ENCODE measurements at regions not wholly inside any gene's neighbourhood (a gene's known extent, or its start where the extent isn't known, plus 50 kb on each side); places are given as distances from the start of the nearest gene placed in this dataset.
"Not testable (repeated sequence)": the region's sequence is repeated elsewhere in the genome, so short reads cannot be mapped to it uniquely, and the experiment has no call there.

GRCh38 chr1:229862017-229862774 lies 204.8 kb upstream of the GALNT2 start:
- DNase-seq = no peak

GRCh38 chr1:229863651-229864545 lies 203.1 kb upstream of the GALNT2 start:
- no peak for DNase-seq

- no peak for DNase-seq
These were observed 202.3 kb upstream of the GALNT2 start for GRCh38 chr1:229864686-229865230.

GRCh38 chr1:229865321-229865720 lies 201.7 kb upstream of the GALNT2 start:
- not testable (repeated sequence) for DNase-seq

DNA sequence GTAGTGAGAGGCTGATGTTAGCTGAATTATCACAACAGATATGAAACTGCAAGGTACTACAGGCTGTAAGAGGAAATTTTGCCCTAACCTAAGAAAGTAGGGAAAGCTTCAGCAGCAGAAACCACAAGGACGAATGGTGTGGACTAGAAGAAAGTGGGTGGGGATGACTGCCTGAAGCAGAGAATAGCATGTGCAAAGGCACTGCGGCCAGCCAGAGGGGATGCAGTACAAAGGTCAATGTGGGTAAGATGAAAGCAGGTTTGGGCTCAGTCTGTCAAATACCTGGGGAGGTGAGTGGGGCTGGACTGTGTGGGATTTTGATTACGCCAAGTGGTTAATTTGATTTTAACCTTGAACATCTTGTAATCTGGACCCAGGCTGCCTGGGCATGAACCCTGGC lies 199.3 kb upstream of the GALNT2 start:
- DNase-seq = no peak

DNA sequence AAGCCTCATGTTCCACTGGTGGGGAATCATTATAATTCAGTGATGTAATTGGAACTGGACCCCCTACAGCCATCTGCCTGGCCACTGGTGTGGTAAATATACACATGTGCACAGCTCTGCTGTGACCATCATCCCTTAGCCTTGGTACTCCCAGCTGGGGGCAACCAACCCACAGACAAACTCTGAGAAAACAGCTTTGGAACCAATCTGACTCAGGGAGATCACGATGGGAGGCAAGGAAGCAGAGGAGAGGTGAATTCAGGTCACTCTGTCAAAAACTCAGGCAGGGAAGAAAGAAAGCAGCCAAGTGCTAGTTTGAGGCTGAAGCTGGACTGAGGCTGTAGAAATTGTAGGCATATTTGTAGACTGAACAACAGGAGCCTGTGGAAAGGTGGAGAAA lies 197.8 kb upstream of the GALNT2 start:
- no peak for DNase-seq

GRCh38 chr1:229869687-229870086 lies 197.4 kb upstream of the GALNT2 start:
- no peak for DNase-seq

DNA sequence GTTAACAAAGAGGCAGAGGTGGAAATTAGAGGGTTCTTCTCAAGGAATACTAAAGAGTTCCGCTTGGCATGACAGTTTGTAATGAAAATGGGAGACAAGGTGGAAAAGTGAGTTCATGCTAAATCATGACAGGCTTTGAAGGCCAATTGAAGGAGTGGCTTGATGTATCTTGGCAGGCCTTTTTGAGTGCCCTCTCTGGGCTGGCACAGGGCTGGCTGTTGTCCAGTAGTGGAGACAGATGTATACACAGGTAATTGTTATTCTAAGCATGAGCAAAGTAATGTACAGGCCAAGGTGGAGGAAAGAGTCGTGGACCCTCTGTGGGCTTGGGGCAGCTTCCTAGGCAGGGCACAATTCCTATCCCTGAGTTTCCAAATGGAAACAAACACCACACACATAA lies 196.7 kb upstream of the GALNT2 start:
- no peak for DNase-seq

DNA sequence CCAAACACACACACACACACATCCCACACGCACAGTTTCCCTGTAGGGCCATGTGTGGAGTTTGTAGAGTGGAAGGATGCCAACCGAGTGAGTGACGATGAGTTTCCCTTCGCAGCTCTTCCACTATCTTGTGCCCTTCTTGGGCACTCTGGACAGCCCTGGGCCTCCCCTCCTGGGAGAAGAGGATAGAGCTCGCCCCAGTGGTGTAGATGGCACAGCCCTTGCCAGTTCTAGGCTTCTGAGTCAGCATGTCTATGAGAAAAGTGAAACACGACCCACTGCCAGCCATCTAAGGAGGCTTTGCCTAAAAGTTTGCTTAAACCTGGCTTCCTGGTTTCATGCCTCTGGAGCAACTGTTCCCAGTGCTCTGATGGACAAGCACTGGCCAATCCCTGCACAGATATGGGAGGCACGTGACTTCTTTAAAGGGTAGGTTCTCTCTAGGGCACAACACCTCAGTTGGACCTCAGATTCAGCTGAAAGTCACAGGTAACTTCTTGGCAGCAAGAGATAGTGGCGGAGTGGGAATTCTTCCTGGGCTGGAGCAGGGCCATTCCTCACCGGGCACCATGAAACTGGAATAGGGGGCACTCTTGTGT lies 195.9 kb upstream of the GALNT2 start:
- no peak for DNase-seq

GRCh38 chr1:229874136-229874535 lies 192.9 kb upstream of the GALNT2 start:
- DNase-seq = no peak

DNA sequence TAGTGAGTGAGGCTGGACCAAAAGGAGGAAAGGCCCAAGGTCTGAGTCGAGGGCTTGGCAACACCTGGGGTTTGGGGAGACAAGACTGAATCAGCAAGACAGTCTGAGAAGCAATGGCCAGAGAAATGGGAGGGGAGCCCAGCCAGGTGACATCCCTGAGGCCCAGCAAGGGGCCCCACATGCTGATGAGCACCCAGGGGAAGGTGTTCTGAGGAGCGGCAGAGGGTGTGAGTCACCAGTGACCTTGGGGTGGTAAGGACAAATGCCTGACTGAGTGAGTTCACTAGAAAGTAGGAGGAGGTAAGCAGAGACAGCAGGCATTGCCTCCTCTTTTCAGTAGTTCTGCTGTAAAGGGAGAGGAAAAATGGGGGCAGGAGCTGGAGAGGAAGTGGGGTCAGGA lies 192.4 kb upstream of the GALNT2 start:
- DNase-seq = no peak

GRCh38 chr1:229875086-229875485 lies 192.0 kb upstream of the GALNT2 start:
- no peak for DNase-seq

DNA sequence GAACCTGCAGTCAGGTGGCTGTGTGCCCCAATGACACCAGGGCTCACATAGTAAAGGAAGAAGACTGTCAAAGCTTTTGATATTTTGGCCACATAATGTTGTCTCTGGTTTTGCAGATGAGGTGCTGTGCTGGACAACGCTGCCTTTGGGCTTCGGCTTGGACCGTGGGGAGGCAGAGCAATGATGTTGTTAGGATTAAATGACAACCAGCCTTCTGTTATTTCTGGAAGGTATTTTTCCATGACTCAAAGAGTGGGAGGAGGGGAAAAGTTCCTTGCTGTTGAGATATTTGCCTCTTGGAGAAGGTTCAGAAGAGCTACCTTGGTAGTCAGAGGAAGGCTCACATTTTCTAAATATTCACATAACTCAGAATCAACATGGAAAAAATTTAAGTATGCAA lies 187.3 kb upstream of the GALNT2 start:
- no peak for DNase-seq

- no peak for DNase-seq
These were observed 186.5 kb upstream of the GALNT2 start for GRCh38 chr1:229880271-229881170.

DNA sequence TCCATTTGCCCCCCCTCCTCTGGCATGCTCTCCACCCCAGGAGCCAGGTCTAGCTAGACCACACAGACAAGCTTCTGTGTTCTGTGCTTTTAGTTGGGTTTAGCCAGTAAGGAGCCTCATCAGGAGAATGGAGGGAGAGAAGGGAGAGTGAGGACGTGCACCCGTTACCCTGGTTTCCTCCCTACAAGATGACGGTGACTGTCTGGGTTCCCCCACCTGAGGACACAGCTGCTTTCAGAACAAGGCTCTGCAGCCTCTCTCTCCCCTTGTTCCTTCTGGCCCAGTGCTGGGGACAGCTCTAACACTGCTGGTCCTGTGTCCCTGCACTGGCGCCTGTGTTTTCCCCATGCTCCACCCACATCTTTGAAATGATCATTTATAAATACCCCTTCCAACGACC lies 184.4 kb upstream of the GALNT2 start:
- no peak for DNase-seq

GRCh38 chr1:229883504-229884200 lies 183.4 kb upstream of the GALNT2 start:
- DNase-seq = no peak

DNA sequence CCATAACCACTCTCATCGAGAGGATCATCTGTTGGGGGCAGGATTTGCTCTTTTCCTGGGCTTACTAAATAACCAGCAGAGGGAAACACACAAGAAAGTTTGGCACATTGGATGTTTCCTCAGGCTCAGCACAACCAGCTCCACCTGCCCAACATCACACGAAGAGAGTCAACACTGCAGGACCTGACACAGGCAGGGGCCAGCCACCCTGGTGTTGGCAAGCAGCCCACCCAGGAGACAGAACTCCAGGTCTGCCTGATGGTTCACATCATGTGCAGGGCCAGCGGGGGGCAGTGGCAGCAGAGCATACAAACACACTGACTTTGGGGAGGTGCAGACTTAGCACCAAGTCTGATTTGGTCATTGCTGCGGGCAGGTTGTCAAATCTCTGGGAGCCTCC lies 182.3 kb upstream of the GALNT2 start:
- DNase-seq = no peak

- DNase-seq = no peak
These were observed 181.2 kb upstream of the GALNT2 start for GRCh38 chr1:229885568-229886495.

GRCh38 chr1:229886636-229887035 lies 180.4 kb upstream of the GALNT2 start:
- DNase-seq = no peak

GRCh38 chr1:229887043-229887822 lies 179.8 kb upstream of the GALNT2 start:
- DNase-seq = no peak
